OCI-M2 (cell line): ENCODE measurements at regions not wholly inside any gene's neighbourhood (a gene's known extent, or its start where the extent isn't known, plus 50 kb on each side); places are given as distances from the start of the nearest gene placed in this dataset.
"Not testable (repeated sequence)": the region's sequence is repeated elsewhere in the genome, so short reads cannot be mapped to it uniquely, and the experiment has no call there.

Experiments
- DNase-seq: peaks from one replicate; lab custom pipeline; 2025; ENCODE audit not compliant: unreplicated experiment; lab: John Stamatoyannopoulos, UW

DNA sequence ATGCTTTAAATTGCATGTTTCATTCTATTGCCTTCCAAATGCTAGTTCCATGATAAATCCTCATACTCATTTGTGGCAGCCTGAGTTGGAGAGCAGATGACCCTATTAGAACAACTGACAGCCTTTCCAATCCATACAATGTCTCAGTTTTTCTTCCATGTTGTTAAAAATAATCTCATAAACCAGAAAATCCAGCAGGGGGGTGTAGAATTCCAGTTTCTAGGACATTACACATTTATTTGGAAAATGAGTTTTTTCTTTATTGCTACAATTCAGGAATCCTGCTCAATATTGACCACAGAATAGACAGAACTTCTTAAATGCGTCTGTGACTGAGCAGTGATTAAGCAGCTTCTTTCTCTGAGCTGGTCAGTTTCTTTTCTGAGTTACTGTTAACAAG, 174.2 kb upstream of the ATP10A start:
- no peak for DNase-seq

DNA sequence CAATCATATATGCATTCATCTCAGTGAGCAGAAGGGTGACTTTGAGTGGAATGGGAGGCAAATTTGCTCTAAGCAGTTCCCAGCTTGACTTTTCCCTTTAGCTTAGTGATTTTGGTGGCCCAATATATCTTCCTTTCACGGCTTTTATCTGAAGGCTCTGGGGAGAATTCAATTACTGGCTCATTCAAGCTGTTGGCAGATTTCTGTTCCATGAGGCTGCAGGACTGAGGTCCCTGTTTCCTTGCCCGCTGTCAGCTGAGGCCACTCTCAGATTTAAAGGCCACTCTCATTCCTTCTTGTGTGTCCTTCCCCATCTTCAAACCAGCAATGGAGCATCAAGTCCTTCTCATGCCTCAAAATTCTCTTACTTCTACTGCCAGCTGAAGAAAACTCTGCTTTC, 170.4 kb upstream of the ATP10A start:
- no peak for DNase-seq

GRCh38 chr15:26032162-26032846, 169.2 kb upstream of the ATP10A start:
- DNase-seq = no peak

- DNase-seq = not testable (repeated sequence)
Observed at GRCh38 chr15:26029586-26029985, 166.5 kb upstream of the ATP10A start.

DNA sequence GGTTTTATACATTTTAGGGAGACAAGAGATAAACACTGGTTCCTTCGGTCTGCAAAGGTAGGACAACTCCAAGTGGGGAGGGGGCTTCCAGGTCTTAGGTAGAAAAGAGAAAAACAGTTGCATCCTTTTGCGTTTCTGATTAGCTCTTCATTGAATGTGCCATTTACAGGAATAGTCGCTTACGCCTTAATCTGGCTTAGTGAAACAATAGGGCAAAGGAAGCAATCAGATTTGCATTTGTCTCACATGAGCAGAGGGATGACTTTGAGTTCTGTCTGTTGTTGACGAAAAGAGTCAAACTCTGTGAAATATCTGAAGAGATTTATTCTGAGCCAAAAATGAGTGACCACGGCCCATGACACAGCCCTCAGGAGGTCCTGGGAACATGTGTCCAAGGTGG, 166.0 kb upstream of the ATP10A start:
- no peak for DNase-seq

GRCh38 chr15:26028086-26028740, 165.1 kb upstream of the ATP10A start:
- no peak for DNase-seq

DNA sequence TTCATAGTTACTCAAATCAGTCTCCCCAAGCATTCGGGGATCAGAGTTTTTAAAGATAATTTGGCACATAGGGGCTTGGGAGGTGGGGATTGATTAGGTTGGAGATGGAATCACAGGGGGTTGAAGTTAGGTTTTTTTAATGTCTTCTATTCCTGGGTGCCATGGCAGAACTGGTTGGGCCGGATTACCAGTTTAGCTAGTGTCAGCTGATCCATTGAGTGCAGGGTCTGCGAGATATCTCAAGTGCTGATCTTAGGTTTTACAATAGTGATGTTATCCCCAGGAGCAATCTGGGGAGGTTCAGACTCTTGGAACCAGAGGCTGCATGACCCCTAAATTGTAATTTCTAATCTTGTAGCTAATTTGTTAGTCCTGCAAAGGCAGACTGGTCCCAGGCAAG, 163.5 kb upstream of the ATP10A start:
- not testable (repeated sequence) for DNase-seq

- no peak for DNase-seq
Observed at GRCh38 chr15:26024241-26024640, 161.1 kb upstream of the ATP10A start.

- DNase-seq = no peak
Observed at GRCh38 chr15:26023691-26024090, 160.6 kb upstream of the ATP10A start.

DNA sequence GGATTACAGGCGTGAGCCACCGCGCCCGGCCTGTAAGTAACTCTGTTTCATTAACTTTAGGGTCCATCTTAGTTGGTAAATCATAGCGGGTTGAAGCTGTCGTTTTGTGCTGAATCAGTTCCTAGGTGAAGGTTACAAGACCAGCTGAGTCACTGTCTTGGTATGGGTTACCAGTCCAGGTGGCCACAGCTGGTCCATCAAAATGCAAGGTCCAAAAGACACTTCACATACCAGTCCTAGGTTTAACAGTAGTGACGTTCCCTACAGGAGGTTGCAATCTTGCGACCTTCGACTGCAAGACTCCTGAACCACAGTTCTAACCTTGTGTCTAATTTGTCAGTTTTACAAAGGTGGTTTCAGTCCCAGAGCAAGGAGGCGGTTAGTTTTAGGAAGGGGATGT, 160.1 kb upstream of the ATP10A start:
- DNase-seq = no peak

GRCh38 chr15:26020871-26021270, 157.7 kb upstream of the ATP10A start:
- no peak for DNase-seq

GRCh38 chr15:26017665-26018064, 154.5 kb upstream of the ATP10A start:
- no peak for DNase-seq

DNA sequence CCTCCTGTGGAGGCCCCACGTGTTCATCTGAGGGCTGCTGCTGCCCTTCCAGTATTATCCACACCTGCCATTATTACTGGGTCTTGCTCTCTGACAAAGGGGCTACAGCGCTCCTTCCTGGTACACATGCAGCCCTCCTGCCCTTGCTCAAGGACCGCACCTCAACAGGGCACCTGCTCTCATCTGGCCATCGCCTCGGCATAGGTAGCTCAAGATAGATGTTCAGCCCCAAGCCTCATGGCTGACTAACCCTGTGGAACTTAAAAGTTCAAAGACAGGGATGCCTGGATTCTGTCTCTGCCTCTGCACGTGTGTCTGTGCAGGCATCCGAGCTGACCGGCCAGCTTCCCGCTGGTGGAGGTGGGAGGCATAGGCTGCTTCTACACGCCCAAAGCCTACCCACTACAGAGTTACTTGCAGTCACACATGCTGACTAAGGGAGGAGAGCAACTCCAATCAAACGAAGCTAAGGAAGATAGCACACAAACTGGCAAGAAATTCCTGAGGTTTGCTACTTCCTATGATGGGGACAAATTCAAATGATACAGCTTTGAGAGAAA, 152.5 kb upstream of the ATP10A start:
- no peak for DNase-seq

- DNase-seq = no peak
Observed at GRCh38 chr15:26013981-26014380, 150.9 kb upstream of the ATP10A start.

- DNase-seq = no peak
Observed at GRCh38 chr15:26011916-26012315, 148.8 kb upstream of the ATP10A start.

GRCh38 chr15:26007151-26007550, 144.0 kb upstream of the ATP10A start:
- no peak for DNase-seq

DNA sequence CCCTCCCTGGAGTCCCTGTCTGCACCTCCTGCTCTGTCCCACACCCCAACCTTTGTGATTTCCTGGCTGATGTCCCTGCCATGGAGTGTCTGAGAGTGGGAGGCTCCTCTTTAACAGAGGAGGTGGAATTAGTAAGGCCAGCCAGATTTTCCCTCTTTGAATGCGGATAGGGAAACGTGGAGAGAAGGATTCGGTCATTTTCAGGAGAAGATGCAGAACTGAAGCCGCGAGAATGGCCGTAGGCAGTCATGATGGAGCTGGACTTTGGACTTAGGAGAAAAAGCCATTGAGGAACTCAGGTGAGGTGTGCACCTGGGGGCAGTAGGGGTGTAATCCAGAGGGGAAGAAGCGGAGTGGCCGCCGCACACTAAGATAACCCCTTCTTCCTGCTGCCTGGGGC, 138.1 kb upstream of the ATP10A start:
- no peak for DNase-seq

GRCh38 chr15:25993506-25993905, 130.4 kb upstream of the ATP10A start:
- no peak for DNase-seq

- DNase-seq = no peak
Observed at GRCh38 chr15:25990220-25990619, 127.1 kb upstream of the ATP10A start.

DNA sequence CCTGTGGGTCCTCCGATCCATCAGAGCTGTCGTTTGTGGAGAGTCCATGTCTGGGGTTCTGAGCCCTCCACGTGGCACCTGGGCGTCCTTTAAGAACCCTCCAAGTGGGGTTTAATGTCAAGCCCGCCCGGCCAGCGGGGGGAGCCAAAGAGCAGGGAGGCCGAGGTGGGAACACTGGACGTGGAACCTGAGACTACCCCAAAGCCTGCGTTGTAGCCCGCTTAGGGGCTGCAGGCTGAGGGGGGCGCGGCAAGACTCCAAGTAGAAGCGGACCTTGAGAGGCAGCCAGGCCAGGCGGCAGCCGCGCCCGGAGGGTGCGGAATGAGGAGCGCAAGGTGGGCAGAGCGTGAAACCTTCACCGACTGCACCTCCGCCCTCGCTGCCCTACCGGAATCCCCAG, 126.2 kb upstream of the ATP10A start:
- DNase-seq = no peak

- DNase-seq = not testable (repeated sequence)
Observed at GRCh38 chr15:25988716-25989115, 125.6 kb upstream of the ATP10A start.

GRCh38 chr15:25987638-25988037, 124.5 kb upstream of the ATP10A start:
- no peak for DNase-seq

DNA sequence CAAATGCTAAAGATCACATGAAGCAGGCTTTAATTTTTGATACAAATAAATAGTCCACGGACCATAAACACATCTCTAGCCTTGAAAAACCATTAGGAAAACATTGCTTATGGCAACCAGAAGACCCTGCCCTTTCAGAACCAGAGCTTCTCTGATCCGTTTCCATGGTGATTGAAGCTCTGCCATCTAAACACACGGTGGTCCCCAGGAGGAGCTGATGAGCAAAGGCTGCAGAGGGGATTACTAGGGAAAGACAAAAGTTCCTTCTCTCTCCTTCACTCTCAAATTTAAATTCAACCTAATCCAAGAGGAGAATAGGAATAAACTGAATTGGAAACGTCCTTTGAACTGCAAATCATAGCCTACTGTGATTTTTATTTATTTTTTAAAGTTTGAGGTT, 122.0 kb upstream of the ATP10A start:
- no peak for DNase-seq
